ENCODE measurements at regions not wholly inside any gene's neighbourhood (a gene's known extent, or its start where the extent isn't known, plus 50 kb on each side); places are given as distances from the start of the nearest gene placed in this dataset.

DNA sequence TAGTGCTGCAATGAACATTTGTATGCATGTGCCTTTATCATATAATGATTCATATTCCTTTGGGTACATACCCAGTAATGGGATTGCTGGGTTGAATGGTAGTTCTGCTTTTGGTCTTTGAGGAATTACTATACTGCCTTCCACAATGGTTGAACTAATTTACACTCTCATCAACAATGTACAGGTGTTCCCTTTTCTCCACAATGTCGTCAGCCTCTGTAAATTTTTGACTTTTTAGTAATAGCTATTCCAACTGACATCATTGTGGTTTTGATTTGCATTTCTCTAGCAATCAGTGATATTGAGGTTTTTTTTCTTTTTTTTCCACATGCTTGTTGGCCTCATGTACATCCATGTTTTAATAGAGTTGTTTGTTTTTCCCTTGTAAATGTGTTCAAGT, 2473.5 kb downstream of the PCDH9 start:
- 90% methylated on average over 1 of the region's 1 CpG for WGBS (ENCODE audit: low lambda C conversion rate, missing lambda C conversion rate)
- no peaks in the 10 kb centered on the region for H4K20me1 ChIP-seq (ENCODE audit: insufficient read depth, poor library complexity, severe bottlenecking)
- no peaks in the 10 kb centered on the region for H3K27me3 ChIP-seq
- H3K9me2 ChIP-seq (replicated peaks; ENCODE audit: insufficient read depth), result no peaks in the 10 kb centered on the region
- no peak overlapping the region for H3K27ac ChIP-seq
- no peak overlapping the region for H3K4me3 ChIP-seq
- no peaks in the 10 kb centered on the region for H3K79me2 ChIP-seq
- H2AFZ ChIP-seq, result no peak overlapping the region
- H3K4me2 ChIP-seq, result no peak overlapping the region
- H3K36me3 ChIP-seq (replicated peaks; ENCODE audit: insufficient read depth, low read depth), result no peaks in the 10 kb centered on the region
- no peaks in the 10 kb centered on the region for H3K4me1 ChIP-seq (ENCODE audit: insufficient read depth)
- no peaks in the 10 kb centered on the region for H3K9me3 ChIP-seq (ENCODE audit: low read depth)
- no peak for DNase-seq (ENCODE audit: low spot score)
- TF ChIP-seq EZH2phosphoT487 (IDR thresholded peaks at IDR 0.05; ENCODE audit: low read depth, severe bottlenecking, unreplicated experiment) (no peak), EZH2 (IDR thresholded peaks at IDR 0.05; ENCODE audit: borderline replicate concordance) (no peak)

DNA sequence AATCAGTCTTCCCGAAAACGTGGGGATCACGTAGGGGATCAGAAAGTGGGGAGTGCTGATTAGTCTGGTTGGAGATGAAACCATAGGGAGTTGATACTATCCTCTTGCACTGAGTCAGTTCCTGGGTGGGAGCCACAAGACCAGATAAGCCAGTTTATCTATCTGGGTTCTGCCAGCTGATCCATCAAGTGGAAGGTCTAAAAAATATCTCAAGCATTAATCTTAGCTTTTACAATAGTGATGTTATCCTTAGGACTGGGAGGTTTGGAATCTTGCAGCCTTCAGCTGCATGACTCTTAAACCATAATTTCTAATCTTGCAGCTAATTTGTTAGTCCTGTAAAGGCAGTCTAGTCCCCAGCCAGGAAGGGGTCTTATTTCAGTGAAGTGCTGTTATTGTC, 2474.2 kb downstream of the PCDH9 start:
- no peaks in the 10 kb centered on the region for H3K9me3 ChIP-seq (ENCODE audit: low read depth)
- H3K4me1 ChIP-seq (ENCODE audit: insufficient read depth), result no peaks in the 10 kb centered on the region
- H3K27ac ChIP-seq, result no peak overlapping the region
- H3K27me3 ChIP-seq, result no peaks in the 10 kb centered on the region
- H4K20me1 ChIP-seq (ENCODE audit: insufficient read depth, poor library complexity, severe bottlenecking), result no peaks in the 10 kb centered on the region
- H3K36me3 ChIP-seq (replicated peaks; ENCODE audit: insufficient read depth, low read depth), result no peaks in the 10 kb centered on the region
- no peak overlapping the region for H3K4me3 ChIP-seq
- H3K4me2 ChIP-seq, result no peak overlapping the region
- no peak overlapping the region for H2AFZ ChIP-seq
- DNase-seq (ENCODE audit: low spot score), result no peak
- TF ChIP-seq EZH2phosphoT487 (IDR thresholded peaks at IDR 0.05; ENCODE audit: low read depth, severe bottlenecking, unreplicated experiment), result no peak
- TF ChIP-seq, protein P1, sequence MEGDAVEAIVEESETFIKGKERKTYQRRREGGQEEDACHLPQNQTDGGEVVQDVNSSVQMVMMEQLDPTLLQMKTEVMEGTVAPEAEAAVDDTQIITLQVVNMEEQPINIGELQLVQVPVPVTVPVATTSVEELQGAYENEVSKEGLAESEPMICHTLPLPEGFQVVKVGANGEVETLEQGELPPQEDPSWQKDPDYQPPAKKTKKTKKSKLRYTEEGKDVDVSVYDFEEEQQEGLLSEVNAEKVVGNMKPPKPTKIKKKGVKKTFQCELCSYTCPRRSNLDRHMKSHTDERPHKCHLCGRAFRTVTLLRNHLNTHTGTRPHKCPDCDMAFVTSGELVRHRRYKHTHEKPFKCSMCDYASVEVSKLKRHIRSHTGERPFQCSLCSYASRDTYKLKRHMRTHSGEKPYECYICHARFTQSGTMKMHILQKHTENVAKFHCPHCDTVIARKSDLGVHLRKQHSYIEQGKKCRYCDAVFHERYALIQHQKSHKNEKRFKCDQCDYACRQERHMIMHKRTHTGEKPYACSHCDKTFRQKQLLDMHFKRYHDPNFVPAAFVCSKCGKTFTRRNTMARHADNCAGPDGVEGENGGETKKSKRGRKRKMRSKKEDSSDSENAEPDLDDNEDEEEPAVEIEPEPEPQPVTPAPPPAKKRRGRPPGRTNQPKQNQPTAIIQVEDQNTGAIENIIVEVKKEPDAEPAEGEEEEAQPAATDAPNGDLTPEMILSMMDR (IDR thresholded peaks at IDR 0.05; ENCODE audit: poor library complexity), result no peak
- TF ChIP-seq EZH2 (IDR thresholded peaks at IDR 0.05; ENCODE audit: borderline replicate concordance), result no peak
- H3K9me2 ChIP-seq (replicated peaks; ENCODE audit: insufficient read depth), result no peaks in the 10 kb centered on the region
- 85% methylated on average over 3 of the region's 3 CpGs for WGBS (ENCODE audit: low lambda C conversion rate, missing lambda C conversion rate)
- H3K79me2 ChIP-seq, result no peaks in the 10 kb centered on the region

DNA sequence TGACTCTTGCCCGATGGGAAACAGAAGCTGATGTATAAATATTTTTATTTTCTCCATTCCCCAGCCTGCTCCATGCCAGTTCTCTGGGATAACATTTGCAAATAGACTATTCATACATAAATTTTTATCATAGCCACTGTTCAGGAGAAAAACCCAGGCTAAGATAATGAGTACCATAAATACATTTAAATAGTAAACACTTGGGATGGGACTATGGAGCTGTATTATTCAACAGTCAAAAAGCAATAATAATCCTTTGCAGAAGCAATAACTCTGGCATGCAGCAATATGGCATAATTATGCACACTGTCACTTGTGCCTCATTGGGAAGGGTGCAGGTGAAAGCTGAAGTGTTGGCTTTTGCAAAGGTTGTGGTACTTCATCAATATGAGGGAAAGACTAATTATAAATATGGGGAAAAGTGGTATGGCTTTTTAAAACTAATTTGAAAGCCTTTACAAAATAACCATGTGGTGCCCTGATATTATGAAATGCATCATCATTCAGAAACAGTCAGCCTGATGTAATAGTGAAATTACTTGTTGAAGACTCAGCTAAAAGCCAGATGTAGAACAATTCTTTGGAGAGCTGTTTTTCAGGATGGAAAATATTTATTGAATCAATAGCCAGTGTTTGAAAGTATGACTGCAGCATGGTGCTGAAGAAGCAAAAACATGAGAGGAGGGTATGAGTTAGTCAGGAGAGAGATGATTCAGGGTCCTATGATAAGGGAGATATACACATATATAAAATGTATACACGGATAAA, 2476.7 kb downstream of the PCDH9 start:
- Histone ChIP-seq H4K20me1 (ENCODE audit: insufficient read depth, poor library complexity, severe bottlenecking) (no peaks in the 10 kb centered on the region), H3K4me2 (no peak overlapping the region), H3K27me3 (no peaks in the 10 kb centered on the region), H3K4me3 (no peak overlapping the region), H3K9me2 (replicated peaks; ENCODE audit: insufficient read depth) (no peaks in the 10 kb centered on the region), H3K4me1 (ENCODE audit: insufficient read depth) (no peaks in the 10 kb centered on the region), H3K9me3 (ENCODE audit: low read depth) (no peaks in the 10 kb centered on the region), H3K27ac (no peak overlapping the region), H2AFZ (no peak overlapping the region), H3K79me2 (no peaks in the 10 kb centered on the region), H3K36me3 (replicated peaks; ENCODE audit: insufficient read depth, low read depth) (no peaks in the 10 kb centered on the region)
- no peak for DNase-seq (ENCODE audit: low spot score)
- 80% methylated on average over 2 of the region's 2 CpGs for WGBS (ENCODE audit: low lambda C conversion rate, missing lambda C conversion rate)
- TF ChIP-seq EZH2phosphoT487 (IDR thresholded peaks at IDR 0.05; ENCODE audit: low read depth, severe bottlenecking, unreplicated experiment) (no peak), EZH2 (IDR thresholded peaks at IDR 0.05; ENCODE audit: borderline replicate concordance) (no peak)
- TF ChIP-seq, protein P1 (IDR thresholded peaks at IDR 0.05; ENCODE audit: poor library complexity), result no peak

DNA sequence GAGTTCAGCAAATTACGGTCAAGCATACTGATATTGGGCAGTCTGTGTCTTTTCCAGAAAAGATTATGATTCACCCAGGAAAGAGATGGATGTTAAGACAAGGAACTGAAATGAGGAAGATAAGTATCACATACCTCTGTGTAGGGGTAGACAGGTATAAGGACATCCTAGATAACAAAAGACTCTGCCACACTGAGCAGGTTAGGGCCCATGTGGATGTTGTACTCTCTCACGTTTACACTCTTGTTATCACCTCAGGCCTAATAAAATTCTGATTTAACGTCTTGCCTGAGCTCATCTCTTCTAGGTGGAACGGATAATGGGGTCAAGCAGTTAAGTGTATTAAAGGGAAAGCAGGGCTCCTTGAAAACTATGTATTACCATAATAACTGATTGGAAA, 2480.8 kb downstream of the PCDH9 start:
- H3K79me2 ChIP-seq, result no peaks in the 10 kb centered on the region
- TF ChIP-seq EZH2 (IDR thresholded peaks at IDR 0.05; ENCODE audit: borderline replicate concordance), result no peak
- TF ChIP-seq EZH2phosphoT487 (IDR thresholded peaks at IDR 0.05; ENCODE audit: low read depth, severe bottlenecking, unreplicated experiment), result no peak
- TF ChIP-seq, protein P1 (IDR thresholded peaks at IDR 0.05; ENCODE audit: poor library complexity), result no peak
- no peaks in the 10 kb centered on the region for H4K20me1 ChIP-seq (ENCODE audit: insufficient read depth, poor library complexity, severe bottlenecking)
- H3K4me2 ChIP-seq, result no peak overlapping the region
- H3K27ac ChIP-seq, result no peak overlapping the region
- H3K4me3 ChIP-seq, result no peak overlapping the region
- no peaks in the 10 kb centered on the region for H3K4me1 ChIP-seq (ENCODE audit: insufficient read depth)
- H2AFZ ChIP-seq, result no peak overlapping the region
- 58% methylated on average over 4 of the region's 4 CpGs for WGBS (ENCODE audit: low lambda C conversion rate, missing lambda C conversion rate)
- H3K27me3 ChIP-seq, result no peaks in the 10 kb centered on the region
- no peaks in the 10 kb centered on the region for H3K36me3 ChIP-seq (replicated peaks; ENCODE audit: insufficient read depth, low read depth)
- H3K9me3 ChIP-seq (ENCODE audit: low read depth), result no peaks in the 10 kb centered on the region
- H3K9me2 ChIP-seq (replicated peaks; ENCODE audit: insufficient read depth), result no peaks in the 10 kb centered on the region
- DNase-seq (ENCODE audit: low spot score), result no peak

All from hepatocyte (in vitro differentiated cells).